ENCODE measurements at regions not wholly inside any gene's neighbourhood (a gene's known extent, or its start where the extent isn't known, plus 50 kb on each side); places are given as distances from the start of the nearest gene placed in this dataset.

- DNase-seq (ENCODE audit: low read depth, low spot score): no peak
- no peak for TF ChIP-seq CTCF (IDR thresholded peaks at IDR 0.05; ENCODE audit: insufficient read depth, low read length, missing control alignments)
- ChIA-PET CTCF (no interaction called here), POLR2A (no interaction called here)
- H3K4me3 ChIP-seq (ENCODE audit: low read depth, low read length): no peak overlapping the region
Observed at GRCh38 chr2:47999512-47999911, 93.2 kb upstream of the FBXO11 start.

- H3K4me3 ChIP-seq (ENCODE audit: low read depth, low read length): no peak overlapping the region
- CTCF ChIA-PET: no interaction called here
- POLR2A ChIA-PET: no interaction called here
- no peak for DNase-seq (ENCODE audit: low read depth, low spot score)
- TF ChIP-seq CTCF (IDR thresholded peaks at IDR 0.05; ENCODE audit: insufficient read depth, low read length, missing control alignments): no peak
Observed at GRCh38 chr2:48001498-48001897, 95.2 kb upstream of the FBXO11 start.

- ChIA-PET CTCF (no interaction called here), POLR2A (no interaction called here)
- no peak for TF ChIP-seq CTCF (IDR thresholded peaks at IDR 0.05; ENCODE audit: insufficient read depth, low read length, missing control alignments)
- DNase-seq (ENCODE audit: low read depth, low spot score): no peak
- no peak overlapping the region for H3K4me3 ChIP-seq (ENCODE audit: low read depth, low read length)
Observed at GRCh38 chr2:48006094-48006493, 99.8 kb upstream of the FBXO11 start.

GRCh38 chr2:48007699-48008268 lies 101.5 kb upstream of the FBXO11 start:
- TF ChIP-seq CTCF (IDR thresholded peaks at IDR 0.05; ENCODE audit: insufficient read depth, low read length, missing control alignments): no peak
- no peak overlapping the region for H3K4me3 ChIP-seq (ENCODE audit: low read depth, low read length)
- no peak for DNase-seq (ENCODE audit: low read depth, low spot score)
- ChIA-PET POLR2A (no interaction called here), CTCF (no interaction called here)

GRCh38 chr2:48009256-48009655 lies 103.0 kb upstream of the FBXO11 start:
- CTCF ChIA-PET: no interaction called here

GRCh38 chr2:48015421-48015820 lies 109.1 kb upstream of the FBXO11 start:
- no peak for DNase-seq (ENCODE audit: low read depth, low spot score)
- CTCF ChIA-PET: interaction anchor here (1.3 kb wide), 1 partner anchor 34 kb away, joined by 6 read pairs; no protein-coding TSS in a partner anchor
- POLR2A ChIA-PET: no interaction called here
- H3K4me3 ChIP-seq (ENCODE audit: low read depth, low read length): no peak overlapping the region
- TF ChIP-seq CTCF (IDR thresholded peaks at IDR 0.05; ENCODE audit: insufficient read depth, low read length, missing control alignments): no peak

More at GRCh38 chr2:48009256-48009655, 103.0 kb upstream of the FBXO11 start:
- DNase-seq (ENCODE audit: low read depth, low spot score): no peak
- POLR2A ChIA-PET: no interaction called here
- TF ChIP-seq CTCF (IDR thresholded peaks at IDR 0.05; ENCODE audit: insufficient read depth, low read length, missing control alignments): no peak
- no peak overlapping the region for H3K4me3 ChIP-seq (ENCODE audit: low read depth, low read length)

Measured in AG04449 (cell line).